GM19372 (cell line): ENCODE measurements at regions not wholly inside any gene's neighbourhood (a gene's known extent, or its start where the extent isn't known, plus 50 kb on each side); places are given as distances from the start of the nearest gene placed in this dataset.
"Not testable (repeated sequence)": the region's sequence is repeated elsewhere in the genome, so short reads cannot be mapped to it uniquely, and the experiment has no call there.

ENCODE experiments used
- ATAC-seq: cut with Tn5 transposase; IDR thresholded peaks from one replicate; pipeline ENCODE4 v1.9.1; 2021; ENCODE audit warnings: mild to moderate bottlenecking, low read depth, moderate library complexity; ENCODE audit not compliant: unreplicated experiment

GRCh38 chr3:72065872-72066641, 281.1 kb upstream of the PROK2 start:
- no peak for ATAC-seq

GRCh38 chr3:72065236-72065635, 280.3 kb upstream of the PROK2 start:
- ATAC-seq, result no peak

- ATAC-seq, result not testable (repeated sequence)
Measured at GRCh38 chr3:72064727-72065126, 279.8 kb upstream of the PROK2 start.

GRCh38 chr3:72062017-72062416, 277.1 kb upstream of the PROK2 start:
- ATAC-seq, result no peak

- ATAC-seq, result no peak
Measured at GRCh38 chr3:72060447-72061034, 275.6 kb upstream of the PROK2 start.

GRCh38 chr3:72058493-72059081, 273.6 kb upstream of the PROK2 start:
- ATAC-seq, result no peak

GRCh38 chr3:72055436-72055835, 270.5 kb upstream of the PROK2 start:
- ATAC-seq, result no peak

GRCh38 chr3:72054976-72055375, 270.0 kb upstream of the PROK2 start:
- ATAC-seq, result no peak

GRCh38 chr3:72052841-72053409, 268.0 kb upstream of the PROK2 start:
- no peak for ATAC-seq

- ATAC-seq, result no peak
Measured at GRCh38 chr3:72050771-72051170, 265.8 kb upstream of the PROK2 start.

GRCh38 chr3:72050048-72050632, 265.2 kb upstream of the PROK2 start:
- no peak for ATAC-seq

- ATAC-seq, result no peak
Measured at GRCh38 chr3:72049300-72049699, 264.4 kb upstream of the PROK2 start.

GRCh38 chr3:72048873-72049272, 263.9 kb upstream of the PROK2 start:
- no peak for ATAC-seq

GRCh38 chr3:72047221-72047871, 262.4 kb upstream of the PROK2 start:
- ATAC-seq, result no peak

GRCh38 chr3:72044231-72044855, 259.4 kb upstream of the PROK2 start:
- no peak for ATAC-seq

- ATAC-seq, result no peak
Measured at GRCh38 chr3:72043204-72044133, 258.5 kb upstream of the PROK2 start.

- no peak for ATAC-seq
Measured at GRCh38 chr3:72042397-72043203, 257.7 kb upstream of the PROK2 start.

GRCh38 chr3:72041511-72041910, 256.6 kb upstream of the PROK2 start:
- no peak for ATAC-seq
